ENCODE measurements at regions not wholly inside any gene's neighbourhood (a gene's known extent, or its start where the extent isn't known, plus 50 kb on each side); places are given as distances from the start of the nearest gene placed in this dataset.
"Not testable (repeated sequence)": the region's sequence is repeated elsewhere in the genome, so short reads cannot be mapped to it uniquely, and the experiment has no call there.

- no peak for DNase-seq
- WGBS, 2 donors = 41 to 54% methylated on average over 1 of the region's 1 CpG
- Histone ChIP-seq H3K4me1 (ENCODE audit: control insufficient read depth in 1 of 2, insufficient read depth in 2 of 2, low read length in 2 of 2) (peaks cover 6 to 9% of the 10 kb centered on the region in 2 donors), H3K9me3 (ENCODE audit: control insufficient read depth, low read length) (no peaks in the 10 kb centered on the region), H3K27me3 (ENCODE audit: control insufficient read depth in 1 of 2, insufficient read depth in 2 of 2, low read length in 1 of 2) (no peaks in the 10 kb centered on the region), H3K4me3 (ENCODE audit: low read length in 2 of 2) (no peak overlapping the region), H3K36me3 (ENCODE audit: control insufficient read depth in 1 of 2, insufficient read depth in 2 of 2, low read length in 1 of 2) (no peaks in the 10 kb centered on the region), H3K27ac (ENCODE audit: low read depth in 1 of 2, low read length in 2 of 2) (no peak overlapping the region)
- intact Hi-C loops (cut with DNase I) = loop anchor here (10.0 kb wide), 2 partner anchors 1226 to 1236 kb away; partner anchors contain the start of gene ZEB2 (in 1 of the 2)
- ATAC-seq (ENCODE audit: low FRiP score) = no peak
Observed at GRCh38 chr2:145751155-145751554, 1231.2 kb upstream of the ZEB2 start.

- intact Hi-C loops (cut with DNase I) = loop anchor here (10.0 kb wide), 2 partner anchors 1226 to 1236 kb away; partner anchors contain the start of gene ZEB2 (in 1 of the 2)
- Histone ChIP-seq H3K4me1 (ENCODE audit: control insufficient read depth in 1 of 2, insufficient read depth in 2 of 2, low read length in 2 of 2) (peaks cover 6 to 9% of the 10 kb centered on the region in 2 donors), H3K4me3 (ENCODE audit: low read length in 2 of 2) (no peak overlapping the region), H3K36me3 (ENCODE audit: control insufficient read depth in 1 of 2, insufficient read depth in 2 of 2, low read length in 1 of 2) (no peaks in the 10 kb centered on the region), H3K27me3 (ENCODE audit: control insufficient read depth in 1 of 2, insufficient read depth in 2 of 2, low read length in 1 of 2) (no peaks in the 10 kb centered on the region), H3K27ac (ENCODE audit: low read depth in 1 of 2, low read length in 2 of 2) (no peak overlapping the region), H3K9me3 (ENCODE audit: control insufficient read depth, low read length) (no peaks in the 10 kb centered on the region)
- no peak for ATAC-seq (ENCODE audit: low FRiP score)
- 77 to 81% methylated on average over 4 of the region's 4 CpGs for WGBS, 2 donors
- no peak for DNase-seq
Observed at GRCh38 chr2:145750612-145751011, 1230.7 kb upstream of the ZEB2 start.

- no peaks in the 10 kb centered on the region for H3K9me3 ChIP-seq (ENCODE audit: control insufficient read depth, low read length)
- ATAC-seq (ENCODE audit: low FRiP score) (no peak), DNase-seq (no peak)
- intact Hi-C loops (cut with DNase I) = loop anchor here (10.0 kb wide), 2 partner anchors 1225 to 1235 kb away; partner anchors contain the start of gene ZEB2 (in 1 of the 2)
- H3K4me3 ChIP-seq (ENCODE audit: low read length in 2 of 2) = no peak overlapping the region
- H3K4me1 ChIP-seq (ENCODE audit: control insufficient read depth in 1 of 2, insufficient read depth in 2 of 2, low read length in 2 of 2) = peaks cover 6 to 9% of the 10 kb centered on the region in 2 donors
- no peaks in the 10 kb centered on the region for H3K36me3 ChIP-seq (ENCODE audit: control insufficient read depth in 1 of 2, insufficient read depth in 2 of 2, low read length in 1 of 2)
- no peak overlapping the region for H3K27ac ChIP-seq (ENCODE audit: low read depth in 1 of 2, low read length in 2 of 2)
- H3K27me3 ChIP-seq (ENCODE audit: control insufficient read depth in 1 of 2, insufficient read depth in 2 of 2, low read length in 1 of 2) = no peaks in the 10 kb centered on the region
- 51 to 57% methylated on average over 2 of the region's 2 CpGs for WGBS, 2 donors
Observed at GRCh38 chr2:145750144-145750543, 1230.2 kb upstream of the ZEB2 start.

- 51 to 62% methylated on average over 1 of the region's 1 CpG for WGBS, 2 donors
- DNase-seq = no peak
- H3K27me3 ChIP-seq (ENCODE audit: control insufficient read depth in 1 of 2, insufficient read depth in 2 of 2, low read length in 1 of 2) = no peaks in the 10 kb centered on the region
- H3K9me3 ChIP-seq (ENCODE audit: control insufficient read depth, low read length) = no peaks in the 10 kb centered on the region
- H3K4me1 ChIP-seq (ENCODE audit: control insufficient read depth in 1 of 2, insufficient read depth in 2 of 2, low read length in 2 of 2) = peaks cover 6 to 9% of the 10 kb centered on the region in 2 donors
- no peak overlapping the region for H3K4me3 ChIP-seq (ENCODE audit: low read length in 2 of 2)
- intact Hi-C loops (cut with DNase I) = no loop called here
- no peak for ATAC-seq (ENCODE audit: low FRiP score)
- H3K36me3 ChIP-seq (ENCODE audit: control insufficient read depth in 1 of 2, insufficient read depth in 2 of 2, low read length in 1 of 2) = no peaks in the 10 kb centered on the region
- H3K27ac ChIP-seq (ENCODE audit: low read depth in 1 of 2, low read length in 2 of 2) = no peak overlapping the region
Observed at GRCh38 chr2:145749556-145749955, 1229.6 kb upstream of the ZEB2 start.

GRCh38 chr2:145748927-145749326 lies 1229.0 kb upstream of the ZEB2 start:
- no peaks in the 10 kb centered on the region for H3K27me3 ChIP-seq (ENCODE audit: control insufficient read depth in 1 of 2, insufficient read depth in 2 of 2, low read length in 1 of 2)
- peaks cover 6 to 9% of the 10 kb centered on the region in 2 donors for H3K4me1 ChIP-seq (ENCODE audit: control insufficient read depth in 1 of 2, insufficient read depth in 2 of 2, low read length in 2 of 2)
- intact Hi-C loops (cut with DNase I) = no loop called here
- no peak overlapping the region for H3K27ac ChIP-seq (ENCODE audit: low read depth in 1 of 2, low read length in 2 of 2)
- no peak overlapping the region for H3K4me3 ChIP-seq (ENCODE audit: low read length in 2 of 2)
- 56 to 62% methylated on average over 2 of the region's 2 CpGs for WGBS, 2 donors
- ATAC-seq (ENCODE audit: low FRiP score) = no peak
- no peaks in the 10 kb centered on the region for H3K36me3 ChIP-seq (ENCODE audit: control insufficient read depth in 1 of 2, insufficient read depth in 2 of 2, low read length in 1 of 2)
- no peaks in the 10 kb centered on the region for H3K9me3 ChIP-seq (ENCODE audit: control insufficient read depth, low read length)
- no peak for DNase-seq

- no peaks in the 10 kb centered on the region for H3K9me3 ChIP-seq (ENCODE audit: control insufficient read depth, low read length)
- no peak overlapping the region for H3K27ac ChIP-seq (ENCODE audit: low read depth in 1 of 2, low read length in 2 of 2)
- H3K4me3 ChIP-seq (ENCODE audit: low read length in 2 of 2) = no peak overlapping the region
- H3K36me3 ChIP-seq (ENCODE audit: control insufficient read depth in 1 of 2, insufficient read depth in 2 of 2, low read length in 1 of 2) = no peaks in the 10 kb centered on the region
- WGBS, 2 donors = 97 to 98% methylated on average over 5 of the region's 5 CpGs
- ATAC-seq (ENCODE audit: low FRiP score) = no peak
- no peaks in the 10 kb centered on the region for H3K27me3 ChIP-seq (ENCODE audit: control insufficient read depth in 1 of 2, insufficient read depth in 2 of 2, low read length in 1 of 2)
- H3K4me1 ChIP-seq (ENCODE audit: control insufficient read depth in 1 of 2, insufficient read depth in 2 of 2, low read length in 2 of 2) = peaks cover 6 to 9% of the 10 kb centered on the region in 2 donors
- no peak for DNase-seq
- intact Hi-C loops (cut with DNase I) = no loop called here
Observed at GRCh38 chr2:145747715-145748114, 1227.8 kb upstream of the ZEB2 start.

GRCh38 chr2:145745387-145745721 lies 1225.4 kb upstream of the ZEB2 start:
- ATAC-seq (ENCODE audit: low FRiP score); H3K27ac ChIP-seq (ENCODE audit: low read depth in 1 of 2, low read length in 2 of 2); H3K27me3 ChIP-seq (ENCODE audit: control insufficient read depth in 1 of 2, insufficient read depth in 2 of 2, low read length in 1 of 2); DNase-seq; H3K4me1 ChIP-seq (ENCODE audit: control insufficient read depth in 1 of 2, insufficient read depth in 2 of 2, low read length in 2 of 2); intact Hi-C loops (cut with DNase I); H3K36me3 ChIP-seq (ENCODE audit: control insufficient read depth in 1 of 2, insufficient read depth in 2 of 2, low read length in 1 of 2); H3K9me3 ChIP-seq (ENCODE audit: control insufficient read depth, low read length); H3K4me3 ChIP-seq (ENCODE audit: low read length in 2 of 2): not testable (repeated sequence)
- 95 to 96% methylated on average over 4 of the region's 4 CpGs for WGBS, 2 donors

- intact Hi-C loops (cut with DNase I) = no loop called here
Observed at GRCh38 chr2:145744541-145745386, 1224.8 kb upstream of the ZEB2 start.

GRCh38 chr2:145743011-145743410 lies 1223.1 kb upstream of the ZEB2 start:
- Histone ChIP-seq H3K27me3 (ENCODE audit: control insufficient read depth in 1 of 2, insufficient read depth in 2 of 2, low read length in 1 of 2) (no peaks in the 10 kb centered on the region), H3K9me3 (ENCODE audit: control insufficient read depth, low read length) (no peaks in the 10 kb centered on the region), H3K27ac (ENCODE audit: low read depth in 1 of 2, low read length in 2 of 2) (no peak overlapping the region), H3K4me3 (ENCODE audit: low read length in 2 of 2) (no peak overlapping the region), H3K4me1 (ENCODE audit: control insufficient read depth in 1 of 2, insufficient read depth in 2 of 2, low read length in 2 of 2) (no peaks in the 10 kb centered on the region), H3K36me3 (ENCODE audit: control insufficient read depth in 1 of 2, insufficient read depth in 2 of 2, low read length in 1 of 2) (no peaks in the 10 kb centered on the region)
- no peak for ATAC-seq (ENCODE audit: low FRiP score)
- intact Hi-C loops (cut with DNase I) = no loop called here
- DNase-seq = no peak
- 89 to 94% methylated on average over 2 of the region's 2 CpGs for WGBS, 2 donors

More at GRCh38 chr2:145744541-145745386, 1224.8 kb upstream of the ZEB2 start:
- 74 to 78% methylated on average over 4 of the region's 4 CpGs for whole genome bisulfite sequencing, 2 donors
- ATAC-seq (ENCODE audit: low FRiP score) (no peak), DNase-seq (no peak)
- Histone ChIP-seq H3K4me3 (ENCODE audit: low read length in 2 of 2) (no peak overlapping the region), H3K27me3 (ENCODE audit: control insufficient read depth in 1 of 2, insufficient read depth in 2 of 2, low read length in 1 of 2) (no peaks in the 10 kb centered on the region), H3K9me3 (ENCODE audit: control insufficient read depth, low read length) (no peaks in the 10 kb centered on the region), H3K36me3 (ENCODE audit: control insufficient read depth in 1 of 2, insufficient read depth in 2 of 2, low read length in 1 of 2) (no peaks in the 10 kb centered on the region), H3K4me1 (ENCODE audit: control insufficient read depth in 1 of 2, insufficient read depth in 2 of 2, low read length in 2 of 2) (no peaks in the 10 kb centered on the region), H3K27ac (ENCODE audit: low read depth in 1 of 2, low read length in 2 of 2) (no peak overlapping the region)
